Daoy (cell line): ENCODE measurements at regions not wholly inside any gene's neighbourhood (a gene's known extent, or its start where the extent isn't known, plus 50 kb on each side); places are given as distances from the start of the nearest gene placed in this dataset.

Experiments used
- DNase-seq: peaks from one replicate; pipeline ENCODE4 v3.0.0-alpha.2; 2015; ENCODE audit warnings: low read depth

DNA sequence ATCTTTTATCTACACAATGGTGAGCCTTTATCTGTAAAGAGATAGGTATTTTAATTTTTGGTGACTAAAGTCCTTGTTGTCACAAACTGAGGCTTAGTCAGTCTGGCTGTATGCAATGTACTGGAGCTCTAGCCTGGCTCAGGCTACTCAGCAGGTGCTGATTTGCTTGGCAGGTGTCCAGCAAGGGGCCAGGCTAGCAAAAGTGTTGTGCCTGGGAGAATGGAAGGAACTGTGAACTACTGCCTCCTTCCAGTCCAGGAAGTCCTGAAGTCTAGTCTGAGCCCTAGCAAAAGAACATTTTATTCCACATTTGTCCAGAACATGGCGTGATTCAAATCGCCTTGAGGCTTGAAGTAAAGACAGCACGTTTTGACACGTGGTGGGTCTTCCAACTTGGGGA lies 260.5 kb downstream of the CCDC85A start:
- peak; percentile 65 for DNase-seq

DNA sequence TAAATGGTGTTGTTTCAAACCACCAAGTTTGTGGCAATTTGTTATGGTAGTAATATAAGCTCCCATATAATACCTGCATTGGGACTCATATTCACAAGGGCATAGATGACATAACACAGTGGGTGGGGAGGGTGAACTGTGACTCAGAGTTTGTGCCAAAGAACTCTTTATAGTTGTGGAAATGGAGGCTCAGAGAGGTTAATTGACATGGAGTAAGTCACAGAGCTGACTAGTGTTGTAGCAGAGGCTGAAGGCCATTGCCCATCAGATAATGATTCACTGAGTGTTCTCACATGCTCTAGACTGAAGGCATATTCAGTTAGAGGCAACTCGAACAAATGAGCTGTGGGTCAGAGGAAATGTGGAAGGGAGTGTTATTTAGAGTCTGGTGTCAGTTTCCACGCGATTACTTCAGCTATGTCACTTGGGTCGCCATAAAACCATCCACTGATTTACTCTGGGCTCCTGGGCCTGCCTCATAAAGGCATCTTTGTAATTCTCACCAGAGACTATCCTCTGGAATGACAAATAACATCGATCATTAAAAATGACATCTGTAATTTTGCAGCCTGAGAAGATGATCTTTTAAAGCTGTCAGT lies 264.7 kb downstream of the CCDC85A start:
- peak; percentile 46 for DNase-seq

DNA sequence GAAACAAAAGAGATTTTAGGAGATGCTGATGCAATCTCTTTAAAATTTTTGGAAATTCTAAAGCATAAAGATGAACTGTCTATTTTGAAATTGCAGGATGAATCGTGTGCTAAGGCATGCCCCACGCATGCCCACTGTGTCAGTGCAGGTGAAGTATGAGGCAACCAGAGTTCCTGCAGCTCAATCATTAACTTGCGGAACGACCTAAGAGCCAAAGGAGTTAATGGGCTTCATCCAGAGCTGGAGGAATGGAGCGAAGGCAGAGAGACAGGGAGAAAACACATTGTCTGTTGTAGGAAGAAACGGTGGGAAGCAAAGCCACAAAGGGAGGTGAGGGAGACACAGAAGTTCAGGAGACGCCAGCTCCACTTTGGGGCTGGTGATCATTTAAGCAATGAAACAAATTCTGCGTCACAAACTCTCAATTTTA lies 265.2 kb downstream of the CCDC85A start:
- peak; percentile 47 for DNase-seq

DNA sequence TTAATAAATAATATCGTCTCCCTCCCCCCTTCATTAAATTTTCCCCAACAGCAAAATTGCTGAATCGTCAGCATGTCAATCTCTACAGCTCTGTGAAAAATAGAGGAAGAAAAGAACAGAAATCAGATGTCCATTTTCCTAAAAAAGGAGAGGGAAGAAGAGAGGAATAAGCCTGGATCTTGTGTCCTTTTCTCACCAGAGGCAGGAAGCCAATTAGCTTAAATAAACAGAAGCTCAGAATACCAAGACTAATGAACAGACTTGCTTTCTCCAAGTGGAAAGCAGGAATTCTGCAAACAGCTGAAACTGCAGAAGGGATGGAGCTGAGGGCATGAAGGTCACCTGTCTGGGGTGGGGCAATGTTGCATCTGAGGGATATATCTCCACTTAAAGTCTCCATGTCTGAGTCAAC lies 265.7 kb downstream of the CCDC85A start:
- no peak for DNase-seq

DNA sequence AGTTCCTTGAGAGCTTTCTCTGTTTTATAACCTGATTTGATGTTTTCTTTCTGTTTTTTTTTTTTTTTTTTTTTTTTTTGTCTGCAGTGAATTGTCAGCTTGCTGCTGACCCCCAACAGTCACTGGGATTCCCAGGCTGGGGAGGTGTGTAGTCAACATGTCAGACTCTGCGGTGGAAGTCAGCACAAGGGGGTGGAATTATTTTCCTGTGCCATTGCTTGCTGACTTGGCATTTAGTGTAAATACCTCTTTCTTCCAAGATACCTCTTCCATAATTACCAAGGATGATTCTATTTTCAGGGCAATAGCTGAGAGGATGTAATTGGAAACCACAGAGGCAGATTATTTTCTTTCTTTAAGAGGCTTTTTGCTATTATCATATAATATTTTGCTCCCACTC lies 266.3 kb downstream of the CCDC85A start:
- no peak for DNase-seq

DNA sequence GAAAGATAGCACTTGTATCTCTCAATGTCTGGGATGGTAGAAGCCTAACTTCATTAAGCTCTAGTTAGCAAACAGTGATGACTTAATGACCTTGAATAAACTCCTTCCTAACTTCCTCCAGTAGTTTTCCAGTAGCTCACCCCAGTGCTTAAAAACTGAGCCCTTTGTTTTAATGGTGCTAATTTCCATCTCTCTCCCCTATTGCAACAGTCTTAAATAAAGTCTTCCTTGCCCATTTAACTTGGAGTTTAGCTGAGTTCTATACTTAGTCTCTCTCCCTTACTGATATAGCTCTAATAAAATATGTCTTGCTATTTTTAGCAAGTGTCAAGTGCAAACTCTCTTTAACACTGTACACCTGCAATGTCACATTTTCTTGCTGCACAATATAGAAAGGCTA lies 267.0 kb downstream of the CCDC85A start:
- no peak for DNase-seq

DNA sequence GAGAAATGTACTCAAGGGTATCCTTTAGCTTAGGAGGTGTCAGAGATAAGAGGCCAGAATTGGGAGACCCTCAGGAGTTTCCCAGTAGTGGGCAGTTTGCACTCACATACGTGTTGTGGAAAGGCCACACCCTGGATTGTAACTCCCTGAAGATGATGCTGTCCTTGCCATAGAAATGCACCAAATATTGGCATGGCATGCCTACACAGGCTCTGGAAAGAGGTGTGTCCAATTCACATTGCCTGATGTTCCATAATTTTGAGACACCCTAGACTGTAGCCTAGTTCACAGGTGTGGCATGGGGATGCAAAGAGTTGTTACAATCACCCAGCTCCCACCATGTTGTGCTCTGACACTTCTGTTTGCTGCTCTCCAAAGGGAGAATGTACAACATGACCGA lies 271.9 kb downstream of the CCDC85A start:
- no peak for DNase-seq

DNA sequence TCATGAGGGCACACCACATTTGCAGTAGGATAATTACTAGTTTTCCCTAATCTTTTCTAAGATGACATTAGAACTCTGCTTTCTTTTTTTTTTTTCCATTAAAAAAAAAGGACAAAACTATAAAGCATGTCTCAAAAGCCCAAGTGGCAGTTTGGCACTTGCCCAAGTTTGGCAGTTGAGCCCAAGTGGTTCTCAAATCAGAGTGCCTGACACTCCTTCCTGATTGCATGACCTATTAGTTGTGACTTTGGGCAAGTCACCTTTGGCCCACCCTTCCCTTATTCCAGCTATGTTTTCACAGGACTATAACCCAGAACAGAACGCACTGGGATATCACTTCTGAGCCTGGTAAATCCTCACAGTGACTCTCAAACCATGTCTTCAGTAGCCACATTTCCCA lies 273.0 kb downstream of the CCDC85A start:
- DNase-seq, result no peak

DNA sequence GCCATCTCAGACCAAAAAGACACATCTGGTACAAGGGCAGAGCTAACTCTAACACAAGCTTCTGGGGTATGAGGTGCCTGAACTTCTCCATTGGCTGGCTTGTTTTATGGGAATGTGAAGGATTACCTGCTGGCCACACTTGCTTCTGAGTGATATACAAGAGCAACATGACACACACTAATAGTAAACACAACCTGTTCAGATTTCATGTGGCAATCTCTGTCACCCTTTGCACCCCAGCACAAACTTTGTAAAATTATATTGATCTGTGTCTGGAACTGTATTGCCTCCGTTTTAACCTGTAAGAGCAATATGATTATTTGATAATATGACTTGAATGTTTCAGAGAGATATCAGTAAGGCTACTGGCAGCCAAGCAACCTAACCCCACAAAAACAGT lies 276.7 kb downstream of the CCDC85A start:
- DNase-seq, result no peak

DNA sequence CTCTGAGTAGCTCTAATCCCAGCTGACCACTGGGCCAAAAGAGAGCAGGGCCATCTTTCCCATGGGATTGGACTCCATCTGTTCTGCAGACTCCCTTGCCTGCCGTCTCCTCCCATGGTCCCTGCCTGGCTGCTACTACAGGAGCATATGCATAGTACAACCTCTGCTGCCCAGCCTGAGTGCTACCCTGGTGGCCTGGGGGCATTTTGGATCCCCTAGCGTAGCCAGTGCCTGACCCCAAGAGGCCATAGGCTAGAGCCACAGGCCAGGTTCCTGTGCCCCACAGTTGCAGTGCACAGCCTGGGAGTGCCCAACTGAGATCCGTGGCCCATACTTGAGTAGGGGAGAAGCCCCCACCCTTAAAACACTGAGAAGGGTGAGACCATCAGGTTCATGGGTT lies 280.3 kb downstream of the CCDC85A start:
- no peak for DNase-seq

DNA sequence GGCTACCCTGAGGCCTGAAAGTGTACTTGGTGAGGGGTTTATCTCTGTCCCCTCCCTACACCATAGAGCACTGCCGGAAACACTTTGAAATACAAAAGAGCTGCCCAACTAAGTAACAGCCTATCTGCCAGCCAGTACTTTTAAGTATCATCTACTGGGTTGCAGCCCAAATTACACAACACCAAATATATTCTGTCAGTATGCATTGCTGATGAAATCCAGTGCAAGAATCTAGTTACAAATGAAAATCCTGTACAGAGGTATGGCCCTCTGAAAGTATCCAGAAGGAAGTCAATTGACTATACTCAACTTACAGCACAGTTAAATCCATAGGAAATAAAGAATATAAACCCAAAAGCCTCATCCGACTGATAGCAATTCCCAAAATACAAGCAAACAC lies 280.8 kb downstream of the CCDC85A start:
- no peak for DNase-seq

DNA sequence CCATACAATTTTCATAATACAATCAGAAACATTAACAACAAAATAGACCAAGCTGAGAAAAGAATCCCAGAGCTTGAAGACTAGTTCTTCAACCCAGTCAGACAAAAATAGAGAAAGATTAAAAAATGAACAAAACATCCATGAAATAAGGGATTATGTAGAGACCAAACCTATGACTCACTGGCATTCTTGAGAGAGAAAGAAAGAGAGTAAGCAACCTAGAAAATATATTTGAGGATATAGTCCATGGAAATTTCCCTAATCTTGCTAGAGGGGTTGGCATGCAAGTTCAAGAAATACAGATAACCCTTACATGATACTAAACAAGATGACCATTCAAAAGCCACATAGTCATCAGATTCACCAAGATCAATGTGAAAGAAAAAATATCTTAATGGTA lies 281.7 kb downstream of the CCDC85A start:
- DNase-seq, result no peak

DNA sequence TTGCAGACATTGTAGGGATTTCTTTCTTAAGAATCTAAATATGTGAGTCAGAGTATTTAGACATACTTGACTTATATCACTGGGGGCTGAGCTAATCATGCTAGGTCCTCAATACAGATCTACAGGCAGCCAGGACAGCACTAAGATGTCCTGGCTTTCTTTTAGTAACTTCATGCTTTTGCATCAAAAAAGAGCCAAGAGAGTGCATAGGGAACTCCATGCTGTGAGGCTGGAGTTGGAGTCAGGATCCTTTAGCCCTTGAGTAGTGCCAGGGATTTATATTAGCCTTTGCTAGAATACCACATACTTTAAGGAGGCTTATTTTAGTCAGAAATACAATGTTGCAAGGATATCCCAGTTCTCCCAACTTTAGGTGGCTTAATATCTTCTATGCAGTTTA lies 289.7 kb downstream of the CCDC85A start:
- DNase-seq, result no peak

DNA sequence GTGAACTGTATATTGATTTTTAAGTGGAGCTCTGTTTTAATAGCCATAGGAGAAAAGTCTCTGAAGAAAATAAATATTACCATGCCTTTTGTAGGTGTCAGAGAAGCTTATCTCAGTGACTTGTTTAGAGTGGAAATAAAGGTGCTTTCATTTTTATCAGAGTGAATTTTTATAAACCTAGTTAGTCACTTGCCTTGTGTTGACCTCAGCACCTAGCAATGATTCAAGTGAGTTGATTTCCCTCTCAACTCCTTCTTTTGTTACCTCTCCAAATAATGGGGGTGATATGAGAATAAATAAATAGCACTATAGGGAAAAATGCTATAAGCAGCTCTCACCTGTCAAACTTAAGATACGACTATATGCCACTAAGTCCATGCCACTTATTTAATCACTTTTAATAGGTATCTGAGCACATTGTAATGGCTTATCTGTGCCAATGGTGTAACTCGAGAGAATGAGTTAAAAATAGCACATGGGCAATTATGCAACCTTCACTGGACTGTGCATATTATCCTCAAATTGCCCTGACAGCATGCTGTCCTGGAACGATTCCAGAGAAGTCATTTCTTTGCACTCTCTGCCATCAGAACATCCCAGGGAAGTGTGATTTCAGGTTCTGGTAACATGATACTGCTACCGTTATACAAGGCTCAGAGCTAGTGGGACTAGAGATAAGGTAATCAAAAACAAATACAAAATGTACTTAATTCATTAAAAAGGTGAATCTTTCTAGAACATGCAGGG lies 290.8 kb downstream of the CCDC85A start:
- DNase-seq, result peak; percentile 18

DNA sequence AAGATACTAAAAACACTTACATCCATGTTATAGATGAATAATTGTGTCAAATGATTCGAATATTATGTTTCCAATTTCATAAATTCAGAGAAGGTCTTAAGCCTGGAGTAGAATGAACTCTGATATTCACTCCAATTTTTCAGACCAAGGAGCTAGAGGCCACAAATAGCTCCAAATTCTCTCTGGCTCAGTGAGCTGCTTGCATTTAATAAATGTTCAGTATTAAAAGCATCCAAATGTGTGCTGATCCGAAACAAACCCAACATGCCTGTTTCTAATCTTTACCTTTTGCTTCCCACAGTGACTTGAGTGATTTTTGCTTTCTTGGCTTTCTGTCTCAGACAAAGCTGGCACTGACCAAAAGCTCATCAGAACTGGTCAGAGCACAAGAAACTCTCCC lies 291.4 kb downstream of the CCDC85A start:
- no peak for DNase-seq

DNA sequence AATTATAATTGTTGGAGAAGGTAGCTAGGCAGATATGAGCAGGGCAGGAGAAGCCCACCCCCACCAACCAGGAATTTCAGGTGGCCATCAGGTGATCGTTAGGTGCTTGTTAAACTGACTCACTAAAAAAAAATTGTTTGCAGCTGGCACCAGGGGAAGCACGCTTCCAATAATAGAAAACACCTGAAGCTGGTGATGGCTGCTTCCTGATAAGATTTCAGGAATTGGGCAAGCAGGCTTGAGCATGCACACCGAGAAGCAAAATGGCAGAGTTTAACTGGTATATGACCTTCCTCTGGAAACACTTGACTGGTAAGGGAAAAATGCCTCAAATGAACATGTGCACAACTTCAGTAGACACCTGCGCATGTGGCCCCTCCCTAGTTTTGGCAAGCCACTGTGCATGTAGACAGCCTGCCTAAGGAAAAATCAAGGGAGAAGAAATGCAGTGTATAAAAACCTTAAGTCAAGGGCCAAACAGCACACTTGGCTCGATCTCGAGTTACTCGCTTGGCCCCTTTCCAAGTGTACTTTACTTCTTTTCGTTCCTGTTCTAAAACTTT lies 292.8 kb downstream of the CCDC85A start:
- no peak for DNase-seq

DNA sequence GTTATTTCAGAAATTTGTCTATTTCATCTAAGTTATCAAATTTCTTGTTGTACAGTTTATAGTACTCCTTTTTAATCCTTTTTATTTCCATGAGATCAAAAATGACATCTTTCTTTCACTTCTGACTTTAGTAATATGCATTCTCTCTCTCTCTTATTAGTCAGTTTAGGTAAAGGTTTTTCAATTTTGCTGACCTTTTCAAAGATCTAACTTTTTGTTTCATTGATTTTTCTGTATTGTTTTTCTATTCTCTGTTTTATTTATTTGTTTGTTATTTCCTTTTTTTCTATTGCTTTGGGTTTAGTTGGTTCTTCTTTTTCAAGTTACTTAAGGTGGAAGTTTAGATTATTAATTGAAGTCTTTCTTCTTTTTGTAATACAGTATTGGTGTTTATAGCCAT lies 294.2 kb downstream of the CCDC85A start:
- DNase-seq, result no peak

DNA sequence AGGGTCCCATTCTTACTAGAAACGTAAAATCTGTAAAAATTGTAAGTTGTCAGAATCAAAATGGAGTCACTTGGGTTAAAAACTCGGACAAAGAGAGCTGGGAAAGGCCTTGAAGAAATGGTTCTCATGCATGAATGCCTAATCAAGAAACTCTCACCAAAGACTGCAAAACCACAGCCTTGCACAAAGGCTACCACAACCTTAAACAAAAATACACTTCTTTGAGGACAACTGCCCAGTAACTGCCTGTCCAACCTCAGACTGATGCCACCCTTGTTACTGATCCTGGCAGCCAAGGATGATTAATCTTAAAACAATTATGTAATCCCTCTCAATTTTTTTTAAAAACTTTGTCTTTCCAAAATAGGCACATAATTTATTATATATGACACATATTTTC lies 299.3 kb downstream of the CCDC85A start:
- DNase-seq, result peak; percentile 22

DNA sequence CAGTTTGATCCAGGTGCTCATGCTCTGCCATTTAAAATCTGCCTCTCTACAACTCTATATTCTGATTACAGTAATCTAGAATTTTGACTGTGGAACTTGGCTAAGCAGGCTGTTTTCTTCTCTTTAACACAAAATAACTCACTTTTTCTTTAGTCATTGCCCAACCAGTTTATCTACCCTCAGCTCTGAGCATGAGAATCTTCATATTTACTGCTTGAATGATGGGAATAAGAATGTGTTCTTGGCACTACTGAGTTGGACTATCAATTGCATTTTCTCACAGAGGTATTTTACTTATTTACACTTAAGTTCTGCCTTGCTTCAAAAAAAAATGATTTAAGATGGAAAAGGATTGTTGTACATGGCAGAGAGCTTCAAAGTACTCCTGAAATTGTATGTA lies 301.1 kb downstream of the CCDC85A start:
- no peak for DNase-seq

DNA sequence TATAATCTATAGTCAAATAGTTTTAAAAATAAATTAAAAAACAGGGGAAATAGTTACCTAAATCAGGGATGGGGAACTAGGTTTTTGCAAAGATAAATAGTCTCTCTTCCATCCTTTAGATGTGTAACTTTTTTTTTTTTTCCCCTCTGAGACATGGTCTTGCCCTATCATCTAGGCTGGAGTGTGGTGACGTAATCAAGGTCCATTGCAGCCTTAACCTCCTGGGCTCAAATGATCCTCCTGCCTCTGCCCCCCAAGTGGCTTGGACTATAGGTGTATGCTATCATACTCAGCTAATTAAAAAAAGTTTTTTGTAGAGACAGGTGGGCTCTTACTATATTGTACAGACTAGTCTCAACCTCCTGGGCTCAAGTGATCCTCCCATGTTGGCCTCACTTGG lies 316.5 kb downstream of the CCDC85A start:
- no peak for DNase-seq

DNA sequence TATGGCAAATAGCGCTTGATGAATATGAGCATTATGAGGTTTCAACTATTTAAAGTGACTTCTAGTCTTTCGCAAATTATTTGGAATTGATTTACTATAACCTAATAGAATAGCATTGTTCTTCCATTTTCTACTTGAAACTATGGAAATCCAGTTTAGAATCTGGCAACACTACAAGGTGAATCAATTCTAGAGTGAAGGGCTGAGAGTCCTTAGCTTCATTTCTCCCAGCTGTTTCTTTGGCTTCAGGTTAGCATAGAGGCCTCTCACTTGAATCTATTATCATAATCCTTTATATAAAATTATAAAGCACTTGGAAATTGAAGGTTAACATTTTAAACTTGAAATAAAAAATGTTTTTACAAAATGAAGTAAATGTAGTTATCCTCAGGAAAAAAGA lies 318.8 kb downstream of the CCDC85A start:
- DNase-seq, result no peak

DNA sequence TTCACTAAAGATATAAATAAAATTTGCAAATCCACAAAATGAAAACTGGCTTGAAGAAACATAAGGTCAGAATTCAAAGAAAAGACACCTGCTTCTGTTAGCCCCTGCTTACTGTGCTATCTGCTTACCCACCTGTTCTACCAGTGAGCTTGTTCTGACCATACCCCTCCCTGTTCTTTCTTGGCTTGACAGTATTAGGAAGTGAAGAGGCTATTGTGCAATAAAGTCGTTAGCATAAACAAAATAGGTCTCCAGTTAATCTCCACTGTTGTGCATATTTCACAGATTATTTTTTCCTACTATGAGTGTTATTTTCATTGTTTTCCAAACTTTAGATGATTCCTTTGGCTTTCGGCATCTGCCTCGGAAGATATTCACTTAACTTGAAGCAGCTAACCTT lies 322.1 kb downstream of the CCDC85A start:
- no peak for DNase-seq

DNA sequence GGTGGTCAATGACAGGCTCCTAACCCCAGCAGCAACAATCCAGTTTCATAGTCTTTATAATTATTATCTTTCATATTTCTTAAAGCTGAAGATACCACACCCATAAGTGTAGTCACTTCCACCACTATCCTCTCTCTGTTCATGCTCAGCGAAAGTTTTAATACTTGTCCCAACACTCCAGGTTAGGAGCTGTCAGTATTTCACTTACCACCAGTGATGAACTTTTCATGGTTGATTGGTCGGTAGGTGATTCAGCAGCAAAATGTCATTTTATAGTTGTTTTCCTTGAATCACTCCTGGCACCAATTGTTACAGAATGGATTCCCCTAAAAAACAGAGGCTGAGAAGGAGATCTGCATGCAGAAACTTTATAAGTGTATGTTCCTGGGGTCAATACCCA lies 324.9 kb downstream of the CCDC85A start:
- DNase-seq, result no peak

DNA sequence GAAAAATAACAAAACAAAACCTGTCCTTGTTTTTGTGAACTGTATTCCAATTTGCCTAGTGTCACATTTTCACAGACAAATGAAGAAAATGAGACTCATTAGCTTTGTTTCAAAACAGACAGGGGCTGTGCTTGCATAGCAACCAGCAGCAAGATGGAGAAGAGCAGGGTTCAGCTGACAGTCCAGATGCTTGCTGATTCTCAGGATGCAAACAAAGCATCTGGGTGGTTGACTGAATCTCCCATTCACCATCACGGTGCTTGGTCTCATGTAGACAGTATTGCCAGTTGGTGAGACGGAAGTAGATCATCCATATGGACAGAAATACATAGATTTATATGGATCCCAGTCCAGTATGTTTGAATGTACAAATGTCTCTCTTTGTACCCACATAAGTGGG lies 326.8 kb downstream of the CCDC85A start:
- DNase-seq, result no peak
